Mesenchymal stem cell (in vitro differentiated cells and primary cell): ENCODE measurements at regions not wholly inside any gene's neighbourhood (a gene's known extent, or its start where the extent isn't known, plus 50 kb on each side); places are given as distances from the start of the nearest gene placed in this dataset.

Experiments used
- DNase-seq: peaks from one replicate; pipeline ENCODE4 v3.0.0-alpha.2; 2013
- H2AFZ ChIP-seq: one replicate; pipeline ENCODE4 v1.6.1; 2013; ENCODE audit warnings: low read depth, mild to moderate bottlenecking, control low read depth, inconsistent platforms, low read length, moderate library complexity
- H2AK5ac ChIP-seq: 2 replicates; pipeline ENCODE4 v1.6.1; 2013; ENCODE audit warnings: low read length, moderate library complexity, mild to moderate bottlenecking, inconsistent platforms; ENCODE audit not compliant: severe bottlenecking
- H2BK120ac ChIP-seq: one replicate; pipeline ENCODE4 v1.6.1; 2013; ENCODE audit warnings: low read depth, mild to moderate bottlenecking, inconsistent platforms, low read length, moderate library complexity
- H2BK12ac ChIP-seq, 2 experiments: one replicate each; pipeline ENCODE4 v1.6.1; 2013; ENCODE audit warnings: inconsistent platforms in 2 of 2, low read length in 2 of 2, mild to moderate bottlenecking in 2 of 2, moderate library complexity in 2 of 2, control low read depth in 1 of 2
- H2BK15ac ChIP-seq: one replicate; pipeline ENCODE4 v1.6.1; 2013; ENCODE audit warnings: mild to moderate bottlenecking, low read depth, inconsistent platforms; ENCODE audit not compliant: poor library complexity, severe bottlenecking
- H2BK5ac ChIP-seq: 2 replicates; pipeline ENCODE4 v1.6.1; 2013; ENCODE audit warnings: low read depth, mild to moderate bottlenecking, low read length, control low read depth, inconsistent platforms; ENCODE audit not compliant: poor library complexity, severe bottlenecking
- H3K14ac ChIP-seq, 2 experiments: one replicate each; pipeline ENCODE4 v1.6.1; 2013; ENCODE audit warnings: inconsistent platforms in 2 of 2, low read length in 2 of 2, control low read depth in 1 of 2, mild to moderate bottlenecking in 1 of 2, moderate library complexity in 1 of 2
- H3K18ac ChIP-seq, 2 experiments: one replicate each; pipeline ENCODE4 v1.6.1; 2013; ENCODE audit warnings: inconsistent platforms in 2 of 2, low read length in 2 of 2, control low read depth in 1 of 2, low read depth in 1 of 2, mild to moderate bottlenecking in 1 of 2
- H3K23ac ChIP-seq, 2 experiments: one replicate each; pipeline ENCODE4 v1.6.1; 2013; ENCODE audit warnings: inconsistent platforms in 2 of 2, low read length in 2 of 2, mild to moderate bottlenecking in 2 of 2, moderate library complexity in 2 of 2, control low read depth in 1 of 2
- H3K27ac ChIP-seq: 2 replicates; pipeline ENCODE4 v1.5.1; 2013; ENCODE audit warnings: mild to moderate bottlenecking, moderate library complexity, low read length, control low read depth, inconsistent platforms; ENCODE audit not compliant: poor library complexity, severe bottlenecking
- H3K27me3 ChIP-seq, 2 experiments: 2 replicates each; pipeline versions ENCODE4 v1.6.1 to v1.7.0; 2013; ENCODE audit warnings: low read length in 2 of 2, mild to moderate bottlenecking in 2 of 2, moderate library complexity in 2 of 2, control low read depth in 1 of 2, inconsistent platforms in 1 of 2; ENCODE audit not compliant: control insufficient read depth in 1 of 2, insufficient read depth in 1 of 2
- H3K36me3 ChIP-seq, 2 experiments: 2 replicates each; pipeline versions ENCODE4 v1.6.1 to v1.7.0; 2013; ENCODE audit warnings: low read length in 2 of 2, control low read depth in 1 of 2, inconsistent platforms in 1 of 2, low read depth in 1 of 2, mild to moderate bottlenecking in 1 of 2; ENCODE audit not compliant: insufficient read depth in 2 of 2, control insufficient read depth in 1 of 2
- H3K4ac ChIP-seq, 2 experiments: one replicate each; pipeline ENCODE4 v1.6.1; 2013; ENCODE audit warnings: inconsistent platforms in 2 of 2, low read length in 2 of 2, mild to moderate bottlenecking in 2 of 2, moderate library complexity in 2 of 2, control low read depth in 1 of 2, low read depth in 1 of 2
- H3K4me1 ChIP-seq: 2 replicates; pipeline ENCODE4 v1.6.1; 2013; ENCODE audit warnings: low read depth, low read length, control low read depth; ENCODE audit not compliant: control insufficient read depth, insufficient read depth
- H3K4me2 ChIP-seq: 2 replicates; pipeline ENCODE4 v1.6.1; 2013; ENCODE audit warnings: low read length, mild to moderate bottlenecking, inconsistent platforms; ENCODE audit not compliant: poor library complexity, severe bottlenecking
- H3K4me3 ChIP-seq, 2 experiments: 2 replicates each; pipeline versions ENCODE4 v1.5.1 to v1.7.0; 2013; ENCODE audit warnings: low read length in 2 of 2, mild to moderate bottlenecking in 2 of 2, control low read depth in 1 of 2, low read depth in 1 of 2; ENCODE audit not compliant: insufficient read depth in 1 of 2
- H3K79me1 ChIP-seq: replicated peaks from 2 replicates; pipeline ENCODE4 v1.6.1; 2013; ENCODE audit warnings: mild to moderate bottlenecking, control low read depth, low read length, inconsistent platforms; ENCODE audit not compliant: poor library complexity, severe bottlenecking
- H3K9ac ChIP-seq: 2 replicates; pipeline ENCODE4 v1.7.0; 2013; ENCODE audit warnings: mild to moderate bottlenecking, low read length, moderate library complexity
- H3K9me3 ChIP-seq: 2 replicates; pipeline ENCODE4 v1.7.0; 2013; ENCODE audit warnings: mild to moderate bottlenecking, low read length; ENCODE audit not compliant: control insufficient read depth
- H4K8ac ChIP-seq: one replicate; pipeline ENCODE4 v1.6.1; 2013; ENCODE audit warnings: inconsistent platforms, mild to moderate bottlenecking, low read length, moderate library complexity
- H4K91ac ChIP-seq: one replicate; pipeline ENCODE4 v1.6.1; 2013; ENCODE audit warnings: mild to moderate bottlenecking, low read length, inconsistent platforms
- WGBS: methylation state at CpG from one replicate; pipeline ENCODE4 v1.1.7; 2013; ENCODE audit warnings: mixed read lengths; 5-methylcytosine and 5-hydroxymethylcytosine counted together

DNA sequence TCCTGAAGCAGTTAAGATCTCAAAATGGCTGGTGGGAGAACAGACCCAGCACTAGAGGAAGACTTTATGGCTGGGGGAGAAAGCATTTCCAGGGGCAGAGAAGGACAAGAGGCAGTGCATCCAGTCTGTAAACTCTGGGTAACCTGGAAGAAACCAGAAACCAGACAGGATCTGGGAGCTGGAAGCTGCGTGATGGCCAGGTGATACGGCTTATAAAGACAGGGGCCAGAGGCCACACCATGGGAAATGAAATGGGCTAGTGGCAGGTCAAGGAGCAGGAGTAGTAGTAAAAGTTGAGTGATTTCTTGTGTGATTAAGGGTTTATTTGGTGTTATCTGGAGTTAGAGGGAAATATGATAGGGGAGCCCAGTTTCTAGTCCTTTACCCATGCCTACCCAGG, 144.7 kb upstream of the ARRDC4 start:
- H3K4me1 ChIP-seq: no peaks in the 10 kb centered on the region
- no peak overlapping the region for H3K18ac ChIP-seq
- H3K27me3 ChIP-seq: no peaks in the 10 kb centered on the region
- no peak overlapping the region for H2BK15ac ChIP-seq
- peaks cover 9% of the 10 kb centered on the region for H3K9me3 ChIP-seq
- H4K8ac ChIP-seq: no peak overlapping the region
- 77% methylated on average over 2 of the region's 2 CpGs for WGBS
- no peak overlapping the region for H3K9ac ChIP-seq
- no peak overlapping the region for H2BK120ac ChIP-seq
- H3K4ac ChIP-seq: no peak overlapping the region
- H2BK12ac ChIP-seq: no peak overlapping the region
- no peak overlapping the region for H2AFZ ChIP-seq
- H3K79me1 ChIP-seq: no peaks in the 10 kb centered on the region
- H2BK5ac ChIP-seq: no peak overlapping the region
- H3K14ac ChIP-seq: no peak overlapping the region
- no peaks in the 10 kb centered on the region for H3K36me3 ChIP-seq
- no peak overlapping the region for H3K27ac ChIP-seq
- H2AK5ac ChIP-seq: no peak overlapping the region
- H3K23ac ChIP-seq: no peak overlapping the region
- H4K91ac ChIP-seq: no peak overlapping the region
- no peak for DNase-seq
- H3K4me2 ChIP-seq: no peak overlapping the region
- H3K4me3 ChIP-seq: no peak overlapping the region

DNA sequence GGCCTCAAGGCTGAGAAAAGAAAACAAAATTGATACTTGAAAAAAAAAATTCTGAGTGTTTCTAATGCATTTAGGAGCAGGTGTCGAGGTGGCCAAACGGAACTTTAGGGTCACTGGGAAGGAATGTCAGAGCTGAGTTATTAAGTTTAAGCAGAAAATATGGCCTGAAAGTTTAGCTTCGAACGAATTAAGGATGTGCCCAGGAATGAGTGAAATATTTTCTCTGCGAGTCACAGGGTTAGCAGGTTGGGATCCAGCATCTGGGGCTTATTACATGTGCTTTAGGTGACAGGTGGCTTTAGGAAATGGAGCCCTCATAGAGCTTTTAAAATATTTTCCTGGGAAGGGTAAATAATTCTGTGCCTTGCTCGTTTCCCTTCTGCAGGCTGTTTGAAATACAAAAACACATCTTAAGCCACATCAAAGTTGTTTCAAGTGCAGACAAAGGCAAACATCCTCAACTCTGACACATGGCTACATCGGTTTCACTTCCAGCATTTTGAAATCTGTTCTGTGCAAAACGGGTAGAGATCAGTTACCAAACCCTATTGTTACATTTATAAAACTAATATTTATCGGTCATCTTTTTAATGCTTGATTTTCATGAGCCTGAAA, 143.1 kb upstream of the ARRDC4 start:
- Histone ChIP-seq H4K8ac (no peak overlapping the region), H3K36me3 (no peaks in the 10 kb centered on the region), H3K4ac (no peak overlapping the region), H3K4me1 (no peaks in the 10 kb centered on the region), H3K23ac (no peak overlapping the region), H2BK15ac (no peak overlapping the region), H3K27ac (no peak overlapping the region), H2AK5ac (no peak overlapping the region), H2BK5ac (no peak overlapping the region), H3K79me1 (no peaks in the 10 kb centered on the region), H3K9ac (no peak overlapping the region), H3K4me2 (no peak overlapping the region), H2BK12ac (no peak overlapping the region), H3K14ac (no peak overlapping the region), H4K91ac (no peak overlapping the region), H3K18ac (no peak overlapping the region), H3K9me3 (peaks cover 7% of the 10 kb centered on the region), H3K4me3 (no peak overlapping the region), H3K27me3 (no peaks in the 10 kb centered on the region), H2BK120ac (no peak overlapping the region), H2AFZ (no peak overlapping the region)
- no peak for DNase-seq
- WGBS: 42% methylated on average over 8 of the region's 9 CpGs

DNA sequence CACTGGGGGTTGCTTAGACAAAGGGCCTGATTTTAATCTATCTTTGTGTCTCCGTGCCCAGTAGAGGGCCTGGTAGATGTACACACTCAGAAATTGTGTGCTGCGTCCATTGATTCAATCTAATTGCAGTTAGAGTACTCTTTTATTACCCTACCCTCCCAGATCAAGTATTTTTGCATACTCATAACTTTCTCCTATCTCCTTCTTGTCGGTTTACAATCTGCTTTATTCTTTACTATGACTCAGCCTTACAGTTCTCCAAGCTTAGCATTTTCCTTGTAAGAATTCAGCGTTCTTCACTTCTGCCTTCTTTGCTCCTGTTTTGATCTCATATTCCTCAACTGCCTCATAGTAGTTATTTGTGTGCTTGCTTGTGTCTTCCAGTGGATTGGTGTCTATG, 124.5 kb upstream of the ARRDC4 start:
- Histone ChIP-seq H2BK12ac (no peak overlapping the region), H2BK5ac (no peak overlapping the region), H3K9ac (no peak overlapping the region), H3K4me3 (no peak overlapping the region), H3K14ac (no peak overlapping the region), H3K18ac (no peak overlapping the region), H4K91ac (no peak overlapping the region), H4K8ac (no peak overlapping the region), H3K4ac (no peak overlapping the region), H3K27me3 (no peaks in the 10 kb centered on the region), H3K23ac (no peak overlapping the region), H3K27ac (no peak overlapping the region), H3K9me3 (peaks cover 10% of the 10 kb centered on the region), H3K79me1 (no peaks in the 10 kb centered on the region), H2AK5ac (no peak overlapping the region), H2BK15ac (no peak overlapping the region), H2BK120ac (no peak overlapping the region), H3K36me3 (no peaks in the 10 kb centered on the region), H3K4me1 (no peaks in the 10 kb centered on the region), H2AFZ (no peak overlapping the region), H3K4me2 (no peak overlapping the region)
- 73% methylated on average over 3 of the region's 4 CpGs for WGBS
- no peak for DNase-seq

DNA sequence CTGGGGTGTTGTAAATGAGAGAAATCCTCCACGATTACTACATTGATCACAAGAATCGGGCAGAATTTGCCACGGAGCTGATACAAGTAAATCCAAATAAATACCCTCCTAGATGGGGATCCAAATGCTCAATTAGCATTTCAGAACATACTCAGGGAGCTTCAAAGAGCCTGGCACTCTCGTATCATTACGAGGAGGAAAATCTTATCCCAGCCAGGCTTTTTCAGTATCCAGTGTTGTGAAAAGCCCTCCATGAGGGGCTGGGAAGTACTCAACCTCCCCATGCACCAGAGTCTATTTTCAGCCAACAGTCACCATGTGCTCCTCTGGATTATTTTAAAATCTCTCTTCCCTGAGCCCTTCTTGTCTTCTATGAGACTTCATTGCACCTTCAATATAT, 122.6 kb upstream of the ARRDC4 start:
- WGBS: 59% methylated on average over 5 of the region's 5 CpGs
- no peak overlapping the region for H3K27ac ChIP-seq
- H2AFZ ChIP-seq: no peak overlapping the region
- peaks cover 6% of the 10 kb centered on the region for H3K9me3 ChIP-seq
- no peak overlapping the region for H3K4me3 ChIP-seq
- DNase-seq: no peak
- no peak overlapping the region for H2BK5ac ChIP-seq
- no peak overlapping the region for H4K8ac ChIP-seq
- H3K36me3 ChIP-seq: no peaks in the 10 kb centered on the region
- H3K79me1 ChIP-seq: no peaks in the 10 kb centered on the region
- H3K9ac ChIP-seq: no peak overlapping the region
- no peak overlapping the region for H3K4ac ChIP-seq
- no peak overlapping the region for H3K23ac ChIP-seq
- H2BK120ac ChIP-seq: no peak overlapping the region
- no peaks in the 10 kb centered on the region for H3K27me3 ChIP-seq
- no peaks in the 10 kb centered on the region for H3K4me1 ChIP-seq
- no peak overlapping the region for H2BK15ac ChIP-seq
- no peak overlapping the region for H2AK5ac ChIP-seq
- no peak overlapping the region for H3K18ac ChIP-seq
- no peak overlapping the region for H4K91ac ChIP-seq
- H2BK12ac ChIP-seq: no peak overlapping the region
- H3K14ac ChIP-seq: no peak overlapping the region
- H3K4me2 ChIP-seq: no peak overlapping the region
